Mucosa of gallbladder (tissue), 1 donor: ENCODE measurements at regions not wholly inside any gene's neighbourhood (a gene's known extent, or its start where the extent isn't known, plus 50 kb on each side); places are given as distances from the start of the nearest gene placed in this dataset.
"Not testable (repeated sequence)": the region's sequence is repeated elsewhere in the genome, so short reads cannot be mapped to it uniquely, and the experiment has no call there.

Experiments
- DNase-seq: peaks from one replicate; pipeline ENCODE4 v3.0.0-alpha.2; 2020; ENCODE audit warnings: low spot score
- donor health status: DM: no; HTN: no; CAD: no.

DNA sequence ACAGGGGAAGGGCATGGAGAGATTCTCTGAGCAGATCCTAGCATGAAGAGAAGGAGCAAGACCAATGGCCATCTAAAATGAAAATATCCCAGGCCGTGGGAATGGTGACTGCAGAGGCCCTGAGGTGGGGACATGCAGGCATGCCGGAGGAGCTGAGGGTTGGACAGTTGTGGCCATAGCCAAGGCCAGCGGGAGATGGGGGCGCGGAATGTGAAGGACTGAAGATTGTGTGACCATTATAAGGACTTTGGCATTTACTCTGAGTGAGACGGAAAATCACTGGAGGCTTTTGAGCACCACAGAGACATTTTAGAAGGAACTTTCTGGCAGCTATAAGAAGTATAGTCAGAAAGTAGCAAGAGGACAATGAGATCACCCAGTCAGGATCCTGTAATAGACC, 341.1 kb downstream of the SFMBT2 start:
- DNase-seq: no peak

DNA sequence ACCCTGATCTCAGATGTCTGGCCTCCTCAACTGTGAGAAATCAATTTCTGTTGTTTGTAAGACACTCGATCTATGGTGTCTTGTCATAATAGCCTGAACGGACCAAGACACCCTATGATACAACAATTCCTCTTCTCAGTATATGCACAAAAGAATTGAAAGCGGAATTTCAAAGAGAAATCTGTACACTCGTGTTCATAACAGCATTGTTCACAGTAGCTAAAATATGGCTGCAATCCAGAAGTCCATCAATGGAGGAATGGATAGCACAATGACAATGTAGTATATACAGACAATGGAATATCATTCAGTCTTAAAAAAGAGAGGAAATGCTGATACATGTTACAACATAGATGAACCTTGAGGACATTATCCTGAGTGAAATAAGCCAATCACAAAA, 354.6 kb downstream of the SFMBT2 start:
- no peak for DNase-seq

DNA sequence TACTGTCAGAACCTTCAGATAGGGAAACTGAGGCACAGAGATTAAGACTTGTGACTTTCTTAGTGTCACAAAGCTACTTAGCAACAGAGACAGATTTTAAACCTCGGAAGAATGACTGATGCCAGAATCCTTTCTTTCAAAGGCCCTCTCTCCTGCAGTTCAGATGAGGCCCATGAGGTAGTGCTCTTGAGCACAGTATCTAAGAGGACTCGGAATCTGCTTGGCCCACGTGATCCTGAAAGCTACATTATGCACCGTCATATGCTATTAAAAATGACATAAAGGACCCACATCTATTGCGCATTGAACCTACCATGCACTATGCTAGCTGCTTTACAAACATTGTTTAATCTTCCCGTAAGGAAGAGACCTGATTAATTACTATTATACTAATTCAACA, 355.9 kb downstream of the SFMBT2 start:
- DNase-seq: no peak

DNA sequence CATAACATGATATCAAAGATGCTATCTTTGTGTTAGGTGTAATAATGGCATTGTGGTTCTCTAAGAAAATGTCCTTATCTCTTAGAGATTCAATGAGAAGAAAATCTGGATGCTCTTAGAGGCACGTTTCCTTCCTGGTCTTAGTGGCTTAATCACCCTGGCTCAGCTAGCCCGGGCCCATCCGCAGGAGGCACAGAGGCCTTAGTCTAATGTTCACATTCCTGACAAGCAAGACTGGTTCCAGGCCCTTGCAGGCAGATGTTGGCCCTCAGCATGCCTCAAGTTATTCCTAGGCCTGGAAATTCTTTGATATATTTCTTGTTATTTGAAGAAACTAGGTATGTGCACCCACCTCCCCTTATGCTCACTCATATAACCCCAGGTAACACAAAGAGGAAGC, 357.6 kb downstream of the SFMBT2 start:
- DNase-seq: no peak

DNA sequence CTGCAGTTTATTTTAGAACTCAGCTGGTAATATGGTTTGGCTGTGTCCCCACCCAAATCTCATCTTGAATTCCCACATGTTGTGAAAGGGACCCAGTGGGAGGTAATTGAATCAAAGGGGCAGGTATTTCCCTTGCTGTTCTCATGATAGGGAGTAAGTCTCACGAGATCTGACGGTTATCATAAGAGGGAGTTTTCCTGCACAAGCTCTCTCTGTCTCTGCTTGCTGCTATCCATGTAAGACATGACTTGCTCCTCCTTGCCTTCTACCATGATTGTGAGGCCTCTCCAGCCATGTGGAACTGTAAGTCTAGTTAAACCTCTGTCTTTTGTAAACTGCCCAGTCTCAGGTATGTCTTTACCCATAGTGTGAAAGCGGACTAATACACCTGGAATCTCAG, 360.8 kb downstream of the SFMBT2 start:
- not testable (repeated sequence) for DNase-seq

DNA sequence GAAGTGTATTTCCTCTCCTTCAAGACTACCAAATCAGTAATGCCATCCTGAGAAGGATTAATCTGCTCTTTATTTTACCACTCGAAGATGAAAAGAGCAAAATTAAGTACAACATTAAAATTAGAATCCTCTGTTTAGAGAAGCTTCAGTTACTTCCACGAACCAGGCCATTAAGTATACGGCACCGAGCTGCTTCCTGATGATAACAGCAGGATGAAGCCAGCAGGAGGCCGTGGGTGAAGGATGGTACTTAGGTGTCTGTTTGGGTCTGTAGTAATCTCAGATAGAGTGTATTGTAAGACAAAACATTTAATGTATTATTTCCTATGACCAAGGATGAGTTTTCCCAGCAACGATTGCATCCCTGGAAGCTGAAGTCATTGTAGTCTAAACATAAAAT, 362.8 kb downstream of the SFMBT2 start:
- no peak for DNase-seq

DNA sequence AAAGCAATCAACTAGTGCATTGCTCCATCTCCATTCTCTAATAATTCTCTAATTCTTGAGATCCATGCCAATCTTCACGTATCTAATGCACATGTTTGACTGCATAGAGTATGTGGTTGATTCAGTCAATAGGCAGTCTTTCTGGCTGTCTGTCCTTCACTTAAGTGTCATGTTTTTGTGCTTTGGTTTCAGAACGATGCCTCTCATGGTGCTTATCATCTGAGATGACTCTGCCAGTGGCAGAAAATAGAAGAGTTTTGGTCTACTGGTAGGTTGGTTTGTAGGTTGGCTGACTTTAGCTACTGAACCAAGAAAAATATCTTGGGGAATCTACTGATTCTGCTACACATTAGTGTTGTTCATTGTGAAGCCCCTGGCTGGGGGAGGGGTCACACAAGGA, 364.2 kb downstream of the SFMBT2 start:
- no peak for DNase-seq

DNA sequence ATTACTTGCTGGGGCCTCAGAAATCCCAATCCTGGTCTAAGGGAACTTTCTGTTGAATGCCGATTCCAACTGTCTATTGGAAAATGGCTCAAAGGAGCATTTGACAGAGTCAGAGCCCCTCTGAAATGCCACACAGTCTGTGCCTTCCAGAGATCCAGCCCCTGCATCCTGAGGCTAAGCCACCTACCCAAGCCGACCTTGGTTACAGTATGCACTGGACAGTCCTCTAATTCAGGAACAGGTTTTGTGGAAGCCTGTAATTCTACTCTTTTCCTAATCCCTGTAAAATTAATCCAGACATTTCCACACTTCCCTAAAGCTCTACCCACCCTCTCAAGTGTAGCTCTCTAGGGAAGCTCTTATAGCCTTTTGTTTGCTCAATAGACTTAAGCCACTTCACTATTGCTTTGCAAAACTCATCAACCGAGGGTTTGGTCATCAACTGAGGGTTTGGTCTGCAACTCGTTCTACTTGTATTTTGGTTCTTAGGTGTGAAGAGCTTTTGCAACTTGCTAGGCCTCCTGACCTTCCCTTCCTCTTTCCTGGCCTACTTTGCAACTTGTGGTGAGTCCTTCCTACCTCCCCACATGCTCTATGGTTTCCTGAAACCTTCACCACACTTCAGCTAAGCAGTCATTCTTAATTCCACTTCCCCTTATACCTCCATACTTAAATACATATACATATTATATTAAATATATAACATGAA, 364.8 kb downstream of the SFMBT2 start:
- no peak for DNase-seq

DNA sequence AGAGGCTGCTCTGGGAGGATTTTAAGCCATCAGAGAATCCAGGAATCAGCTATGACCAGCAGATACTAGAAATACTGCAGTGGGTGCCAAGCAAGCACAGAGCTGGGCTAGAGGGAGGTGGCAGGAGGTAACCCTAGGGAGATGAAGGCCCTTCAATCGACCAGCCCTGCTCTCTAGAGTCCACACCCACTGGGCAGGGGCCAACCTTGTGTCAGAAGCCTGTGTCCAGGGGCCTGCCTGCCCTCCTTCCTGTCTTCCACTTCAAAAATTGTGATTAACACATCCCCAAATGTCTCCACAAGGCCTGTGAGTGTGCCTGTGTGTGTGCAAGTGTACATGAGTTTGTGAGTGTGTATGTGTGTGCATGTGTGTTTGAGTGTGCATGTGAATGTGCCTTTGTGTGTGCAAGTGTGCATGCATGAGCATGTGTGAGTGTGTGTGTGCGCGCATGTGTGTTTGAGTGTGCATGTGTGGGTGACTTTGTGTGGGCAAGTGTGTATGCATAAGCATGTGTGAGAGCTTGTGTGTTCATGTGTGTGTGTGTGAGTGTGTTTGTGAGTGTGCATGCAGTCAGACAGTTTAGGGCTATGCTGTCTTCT, 367.7 kb downstream of the SFMBT2 start:
- DNase-seq: no peak

DNA sequence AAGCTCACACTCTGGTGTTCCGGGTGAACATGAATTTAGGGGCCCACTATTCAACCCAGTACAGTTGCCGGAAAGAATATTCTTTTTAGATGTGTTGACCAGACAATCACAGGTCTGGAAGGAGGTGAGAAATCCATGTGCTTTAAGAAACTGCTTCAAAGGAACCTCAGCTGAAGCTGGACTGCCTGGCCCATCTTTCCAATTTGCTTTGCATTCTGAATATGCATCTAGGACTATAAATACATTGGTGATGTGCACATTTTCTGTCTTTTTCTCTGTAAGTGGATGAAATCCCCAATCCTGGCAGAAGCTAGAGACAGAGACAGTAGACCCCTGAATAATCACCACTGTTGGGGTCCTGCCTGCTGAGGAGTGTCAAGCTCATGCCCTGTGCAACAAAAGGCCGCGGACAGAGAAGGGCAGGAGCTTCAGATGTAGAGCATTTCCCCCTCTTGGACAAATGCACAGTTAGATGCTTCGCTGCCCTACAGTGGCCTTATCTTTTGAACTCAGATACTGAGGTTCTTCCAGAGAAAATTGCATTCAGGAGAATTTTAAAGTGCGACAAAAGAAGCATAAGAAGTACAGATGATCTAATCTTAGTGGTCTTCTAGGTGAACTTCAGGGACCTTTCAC, 368.3 kb downstream of the SFMBT2 start:
- no peak for DNase-seq

DNA sequence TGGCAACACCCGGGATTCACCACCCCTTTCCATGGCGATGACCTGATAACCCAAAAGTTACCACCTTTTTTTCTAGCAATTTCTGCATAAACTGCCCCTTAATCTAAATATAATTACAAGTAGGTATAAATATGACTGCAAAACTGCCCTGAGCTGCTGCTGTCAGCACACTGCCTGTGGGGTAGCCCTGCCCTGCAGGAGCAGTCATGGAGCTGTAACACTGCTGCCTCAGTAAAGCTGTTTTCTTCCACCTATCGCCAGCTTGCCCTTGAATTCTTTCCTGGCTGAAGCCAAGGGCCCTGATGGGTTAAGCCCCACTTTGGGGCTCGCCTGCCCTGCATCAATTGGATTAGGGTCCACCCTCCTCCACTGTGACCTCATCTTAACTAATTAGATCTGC, 368.8 kb downstream of the SFMBT2 start:
- no peak for DNase-seq

DNA sequence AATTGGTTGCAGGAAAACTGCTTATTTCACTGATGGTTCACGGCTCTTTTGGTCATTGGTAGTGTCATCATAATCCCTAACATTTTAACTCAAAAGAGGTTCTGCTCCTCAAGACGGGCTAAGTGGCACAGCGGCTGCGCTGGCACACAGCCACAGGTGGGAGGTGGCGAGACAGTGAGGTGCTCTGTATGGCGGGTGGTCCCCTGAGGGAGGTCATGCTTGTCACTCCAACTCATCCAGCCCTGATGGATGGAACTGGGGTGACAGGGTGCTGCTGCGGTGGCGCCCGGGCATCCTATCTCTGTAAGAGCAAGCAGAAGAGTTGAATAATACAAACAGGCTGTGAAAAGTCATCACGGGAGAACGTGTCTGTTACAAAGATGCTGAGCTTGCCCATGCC, 370.2 kb downstream of the SFMBT2 start:
- no peak for DNase-seq

DNA sequence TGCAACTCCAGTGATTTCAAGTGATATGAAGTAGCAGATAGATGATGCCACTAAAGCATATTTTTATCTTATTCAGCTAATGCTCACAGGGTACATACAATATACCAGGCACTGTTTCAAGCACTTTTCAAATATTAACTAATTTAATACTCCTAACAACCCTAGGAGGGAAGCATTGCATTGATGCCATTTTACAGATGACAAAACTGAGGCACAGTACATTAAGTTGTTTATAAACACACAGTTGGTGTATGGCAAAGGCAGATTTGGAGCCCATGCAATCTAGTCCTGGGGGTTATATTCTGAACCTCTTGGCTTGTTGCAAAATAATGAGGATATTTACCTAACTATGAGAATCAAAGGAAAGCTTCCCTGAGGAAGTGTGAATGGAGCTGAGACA, 371.0 kb downstream of the SFMBT2 start:
- DNase-seq: no peak

DNA sequence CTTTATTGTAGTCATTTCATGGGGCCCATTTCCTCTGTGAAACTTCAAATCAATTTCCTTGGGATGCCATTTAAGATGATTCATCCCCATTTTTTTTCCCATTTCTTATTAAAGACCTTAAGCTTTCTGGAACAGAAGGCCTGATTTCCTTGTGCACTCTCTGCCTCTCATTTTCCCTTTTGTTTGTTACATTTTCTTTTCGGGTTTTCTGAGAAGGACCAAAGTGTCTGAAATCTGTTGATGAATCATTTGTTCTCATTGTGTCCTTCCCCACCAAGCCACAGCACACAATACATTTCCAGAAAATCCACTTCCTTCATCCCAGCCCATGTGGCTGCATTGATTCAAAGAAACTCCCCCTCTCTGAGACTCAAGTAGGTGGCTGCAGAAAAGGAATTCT, 372.4 kb downstream of the SFMBT2 start:
- DNase-seq: no peak

DNA sequence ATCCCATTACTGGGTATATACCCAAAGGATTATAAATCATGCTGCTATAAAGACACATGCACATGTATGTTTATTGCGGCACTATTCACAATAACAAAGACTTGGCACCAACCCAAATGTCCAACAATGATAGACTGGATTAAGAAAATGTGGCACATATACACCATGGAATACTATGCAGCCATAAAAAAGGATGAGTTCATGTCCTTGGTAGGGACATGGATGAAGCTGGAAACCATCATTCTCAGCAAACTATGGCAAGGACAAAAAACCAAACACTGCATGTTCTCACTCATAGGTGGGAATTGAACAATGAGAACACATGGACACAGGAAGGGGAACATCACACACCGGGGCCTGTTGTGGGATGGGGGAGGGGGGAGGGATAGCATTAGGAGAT, 373.4 kb downstream of the SFMBT2 start:
- DNase-seq: not testable (repeated sequence)

DNA sequence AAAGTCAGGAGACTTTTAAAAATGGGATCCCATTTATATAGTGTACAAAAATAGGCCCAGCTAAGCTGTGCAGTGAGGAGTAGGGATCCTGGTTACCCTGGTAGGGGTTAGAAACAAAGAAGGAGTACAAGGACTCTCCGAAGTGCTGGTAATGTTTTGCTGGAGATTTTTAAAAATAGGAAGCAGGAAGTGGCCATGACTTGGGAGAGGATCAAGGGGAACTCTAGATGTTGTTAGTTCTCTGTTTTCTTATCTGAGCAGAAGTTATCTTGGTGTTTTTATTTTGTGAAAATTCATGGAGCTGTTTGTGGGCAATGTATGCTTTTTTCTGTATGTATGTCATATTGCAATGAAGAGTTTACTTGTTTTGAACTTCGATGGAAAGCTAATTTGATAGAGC, 373.9 kb downstream of the SFMBT2 start:
- no peak for DNase-seq

DNA sequence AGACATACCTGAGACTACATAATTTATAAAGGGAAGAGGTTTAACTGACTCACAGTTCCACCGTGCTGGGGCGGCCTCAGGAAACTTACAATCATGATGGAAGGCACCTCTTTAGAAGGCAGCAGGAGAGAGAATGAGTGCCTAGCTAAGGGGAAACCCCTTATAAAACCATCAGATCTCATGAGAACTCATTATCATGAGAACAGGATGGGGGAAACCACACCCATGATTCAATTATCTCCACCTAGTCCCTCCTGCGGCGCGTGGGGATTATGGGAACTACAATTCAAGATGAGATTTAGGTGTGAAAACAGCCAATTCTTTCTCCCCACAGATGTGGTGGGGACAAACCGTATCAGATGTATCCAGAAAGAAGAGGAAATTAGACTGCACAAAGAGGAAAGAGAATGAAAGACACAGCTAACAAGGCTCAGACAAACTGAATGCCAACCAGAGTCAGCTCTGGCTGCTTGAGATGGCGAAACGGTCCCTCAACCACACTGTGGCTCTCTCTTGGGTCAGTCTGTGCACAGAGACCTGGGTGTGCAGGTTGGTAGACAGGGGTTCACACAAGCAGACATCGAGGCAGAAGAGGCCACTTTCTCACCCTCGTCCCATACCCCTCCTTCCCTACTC, 375.6 kb downstream of the SFMBT2 start:
- no peak for DNase-seq

DNA sequence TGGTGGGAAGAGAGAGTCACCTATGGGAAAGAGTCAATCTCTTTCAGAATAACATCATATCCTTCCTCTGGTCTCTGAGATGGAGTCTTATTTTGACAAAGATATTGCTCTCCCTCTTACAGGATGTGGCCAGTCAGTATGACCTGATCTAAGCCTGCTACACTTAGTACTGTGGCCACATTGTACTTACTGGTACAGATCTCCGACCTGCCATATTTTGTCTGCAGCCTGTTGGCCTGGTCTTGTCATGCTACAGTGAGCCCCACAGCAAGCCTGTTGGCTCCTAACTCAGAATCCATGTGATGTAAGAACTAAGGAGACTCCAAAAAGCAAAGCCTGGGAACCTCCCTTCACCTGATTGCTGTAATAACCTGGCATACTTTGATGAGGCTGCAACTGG, 377.8 kb downstream of the SFMBT2 start:
- no peak for DNase-seq

DNA sequence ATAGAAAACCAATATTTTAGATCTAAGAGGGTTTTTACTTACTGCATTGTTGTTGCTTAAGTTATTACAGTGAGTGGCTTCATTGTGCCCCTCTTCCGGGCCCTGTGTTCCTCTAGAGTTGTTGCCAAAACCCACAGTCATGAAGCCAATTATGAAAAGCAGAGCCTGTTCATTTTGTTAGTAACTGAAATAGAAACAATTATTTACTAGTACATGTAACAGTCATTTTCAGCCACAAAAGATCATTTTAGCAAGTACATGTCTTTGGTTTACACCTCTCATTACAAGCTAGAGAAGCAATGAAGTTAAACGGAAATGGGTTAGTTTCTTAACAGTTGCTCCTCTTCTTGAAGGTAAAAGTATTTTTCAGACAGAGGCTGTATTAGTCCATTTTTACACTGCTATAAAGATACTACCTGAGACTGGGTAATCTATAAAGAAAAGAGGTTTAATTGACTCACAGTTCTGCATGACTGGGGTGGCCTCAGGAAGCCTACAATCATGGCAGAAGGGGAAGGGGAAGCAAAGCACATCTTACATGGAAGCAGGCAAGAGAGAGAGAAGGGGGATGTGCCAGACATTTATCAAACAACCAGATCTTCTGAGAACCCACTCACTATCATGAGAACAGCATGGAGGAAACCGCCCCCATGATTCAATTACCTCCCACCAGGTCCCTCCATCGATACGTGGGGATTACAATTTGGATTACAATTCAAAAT, 380.5 kb downstream of the SFMBT2 start:
- DNase-seq: no peak

DNA sequence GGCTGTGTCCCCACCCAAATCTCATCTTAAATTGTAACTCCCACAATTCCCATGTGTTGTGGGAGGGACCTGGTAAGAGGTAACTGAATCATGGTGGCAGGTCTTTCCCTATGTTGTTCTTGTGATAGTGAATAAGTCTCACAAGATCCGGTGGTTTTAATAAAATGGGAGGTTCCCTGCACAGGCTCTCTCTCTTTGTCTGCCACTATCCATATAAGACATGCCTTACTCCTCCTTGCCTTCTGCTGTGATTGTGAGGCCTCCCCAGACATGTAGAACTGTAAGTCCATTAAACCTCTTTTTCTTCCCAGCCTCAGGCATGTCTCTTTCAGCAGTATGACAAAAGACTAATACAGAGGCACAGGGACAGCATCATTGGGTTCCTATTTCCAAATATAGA, 381.2 kb downstream of the SFMBT2 start:
- DNase-seq: no peak

DNA sequence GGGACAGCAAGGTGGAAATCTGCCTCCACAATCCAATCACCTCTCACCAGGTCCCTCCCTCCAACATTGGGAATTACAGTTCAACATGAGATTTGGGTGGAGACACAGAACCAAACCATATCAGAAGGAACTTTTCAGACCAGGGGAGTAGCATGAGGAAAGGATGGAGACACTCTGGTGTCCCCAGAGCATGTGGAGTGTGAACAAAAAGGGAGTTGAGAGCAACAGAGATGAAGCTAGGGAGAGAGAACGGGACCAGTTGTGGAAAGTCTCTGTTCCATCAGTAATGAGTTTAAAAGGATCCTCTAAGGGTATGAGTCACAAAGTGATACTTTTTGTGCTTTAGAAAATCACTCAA, 382.0 kb downstream of the SFMBT2 start:
- DNase-seq: no peak
